ENCODE measurements at regions not wholly inside any gene's neighbourhood (a gene's known extent, or its start where the extent isn't known, plus 50 kb on each side); places are given as distances from the start of the nearest gene placed in this dataset.
A peak's percentile ranks its signal among the peaks of the same experiment; 100 is the strongest.

DNA sequence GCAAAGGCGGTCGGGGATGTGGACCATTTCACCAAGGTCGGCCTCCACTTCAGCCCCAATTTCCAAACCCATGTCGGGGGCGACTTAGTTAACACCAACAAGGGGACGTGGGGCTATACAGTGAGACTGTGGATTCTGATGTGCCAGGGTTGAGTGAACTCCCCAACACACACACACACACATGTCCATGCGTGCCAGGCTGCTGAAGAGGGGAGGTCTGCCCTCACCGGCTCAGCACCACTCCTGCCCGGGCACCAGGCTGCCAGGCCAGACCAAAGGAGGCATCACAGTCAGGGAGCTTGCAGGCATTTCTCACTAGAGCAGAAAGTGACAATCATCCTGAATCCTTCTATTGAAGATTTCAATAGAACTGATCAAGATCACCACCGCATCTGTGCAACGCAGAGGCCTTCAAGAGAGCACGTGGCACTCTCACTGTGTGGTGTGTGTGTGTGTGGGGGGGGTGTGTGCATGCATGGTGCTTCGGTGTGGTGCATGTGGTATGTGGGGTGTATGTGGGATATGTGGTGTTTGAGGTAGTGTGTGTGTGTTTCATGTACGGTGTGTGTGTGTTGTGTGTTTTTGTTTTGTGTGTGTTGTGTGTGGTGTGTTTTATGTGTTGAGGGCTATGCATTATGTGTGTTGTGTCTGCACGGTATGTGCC lies 403.5 kb upstream of the RNF32 start:
- 39% methylated on average over 11 of the region's 15 CpGs for WGBS (ENCODE audit: low lambda C conversion rate)
- Histone ChIP-seq H2AFZ (ENCODE audit: low read length) (no peak overlapping the region), H4K20me1 (ENCODE audit: insufficient read depth, low read length) (no peaks in the 10 kb centered on the region), H3K36me3 (replicated peaks in 1 of 2; ENCODE audit: control insufficient read depth in 1 of 2, insufficient read depth in 2 of 2, low read length in 2 of 2) (no peaks in the 10 kb centered on the region), H3K4me2 (ENCODE audit: low read depth, low read length) (no peak overlapping the region), H3K4me1 (ENCODE audit: insufficient read depth, low read length) (no peaks in the 10 kb centered on the region), H3K27ac (ENCODE audit: extremely low read length, insufficient read depth, low read length) (no peak overlapping the region), H3K9ac (ENCODE audit: insufficient read depth, low read depth, low read length) (no peak overlapping the region), H3K27me3 (ENCODE audit: control insufficient read depth in 1 of 2, insufficient read depth in 2 of 2, low read length in 2 of 2) (peaks cover 1 to 47% of the 10 kb centered on the region in 2 experiments; a peak in 4 of 5 replicates), H3K9me3 (ENCODE audit: low read length) (no peaks in the 10 kb centered on the region), H3K4me3 (replicated peaks in 1 of 3; ENCODE audit: insufficient read depth in 1 of 3, low read depth in 2 of 3, low read length in 3 of 3) (no peak overlapping the region), H3K79me2 (ENCODE audit: insufficient read depth, low read length) (no peaks in the 10 kb centered on the region)
- FAIRE-seq (no peak), DNase-seq (ENCODE audit: low spot score) (no peak), ATAC-seq (no peak)
- intact Hi-C loops (cut with micrococcal nuclease; ENCODE audit: unreplicated experiment) = no loop called here
- in situ Hi-C loops (cut with HindIII; ENCODE audit: extremely low pct_ligation_motif_present, low pct_unique_long_range_greater_than_20kb) = no loop called here
- no TSS peak for BruUV-seq (replicated peaks)
- TF ChIP-seq, protein P1, sequence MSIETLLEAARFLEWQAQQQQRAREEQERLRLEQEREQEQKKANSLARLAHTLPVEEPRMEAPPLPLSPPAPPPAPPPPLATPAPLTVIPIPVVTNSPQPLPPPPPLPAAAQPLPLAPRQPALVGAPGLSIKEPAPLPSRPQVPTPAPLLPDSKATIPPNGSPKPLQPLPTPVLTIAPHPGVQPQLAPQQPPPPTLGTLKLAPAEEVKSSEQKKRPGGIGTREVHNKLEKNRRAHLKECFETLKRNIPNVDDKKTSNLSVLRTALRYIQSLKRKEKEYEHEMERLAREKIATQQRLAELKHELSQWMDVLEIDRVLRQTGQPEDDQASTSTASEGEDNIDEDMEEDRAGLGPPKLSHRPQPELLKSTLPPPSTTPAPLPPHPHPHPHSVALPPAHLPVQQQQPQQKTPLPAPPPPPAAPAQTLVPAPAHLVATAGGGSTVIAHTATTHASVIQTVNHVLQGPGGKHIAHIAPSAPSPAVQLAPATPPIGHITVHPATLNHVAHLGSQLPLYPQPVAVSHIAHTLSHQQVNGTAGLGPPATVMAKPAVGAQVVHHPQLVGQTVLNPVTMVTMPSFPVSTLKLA (IDR thresholded peaks at IDR 0.05) = peak; percentile 67
- TF ChIP-seq, protein P2, sequence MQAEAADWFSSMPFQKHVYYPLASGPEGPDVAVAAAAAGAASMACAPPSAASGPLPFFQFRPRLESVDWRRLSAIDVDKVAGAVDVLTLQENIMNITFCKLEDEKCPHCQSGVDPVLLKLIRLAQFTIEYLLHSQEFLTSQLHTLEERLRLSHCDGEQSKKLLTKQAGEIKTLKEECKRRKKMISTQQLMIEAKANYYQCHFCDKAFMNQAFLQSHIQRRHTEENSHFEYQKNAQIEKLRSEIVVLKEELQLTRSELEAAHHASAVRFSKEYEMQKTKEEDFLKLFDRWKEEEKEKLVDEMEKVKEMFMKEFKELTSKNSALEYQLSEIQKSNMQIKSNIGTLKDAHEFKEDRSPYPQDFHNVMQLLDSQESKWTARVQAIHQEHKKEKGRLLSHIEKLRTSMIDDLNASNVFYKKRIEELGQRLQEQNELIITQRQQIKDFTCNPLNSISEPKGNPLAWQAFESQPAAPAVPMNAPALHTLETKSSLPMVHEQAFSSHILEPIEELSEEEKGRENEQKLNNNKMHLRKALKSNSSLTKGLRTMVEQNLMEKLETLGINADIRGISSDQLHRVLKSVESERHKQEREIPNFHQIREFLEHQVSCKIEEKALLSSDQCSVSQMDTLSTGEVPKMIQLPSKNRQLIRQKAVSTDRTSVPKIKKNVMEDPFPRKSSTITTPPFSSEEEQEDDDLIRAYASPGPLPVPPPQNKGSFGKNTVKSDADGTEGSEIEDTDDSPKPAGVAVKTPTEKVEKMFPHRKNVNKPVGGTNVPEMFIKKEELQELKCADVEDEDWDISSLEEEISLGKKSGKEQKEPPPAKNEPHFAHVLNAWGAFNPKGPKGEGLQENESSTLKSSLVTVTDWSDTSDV (CRISPR knock-in tag; IDR thresholded peaks at IDR 0.05) = no peak
- no peak for TF ChIP-seq SMAD3 (CRISPR knock-in tag; IDR thresholded peaks at IDR 0.05)
- TF ChIP-seq THAP11 (CRISPR knock-in tag; IDR thresholded peaks at IDR 0.05) = no peak
- ChIA-PET POLR2A (no interaction called here), CTCF (ENCODE audit: low intra/inter-chr PET ratio, low total read pairs) (no interaction called here)

All from HepG2 (cell line).